NCI-H345 treated with DMSO at 0.1 percent for 48 hours (cell line): ENCODE measurements at regions not wholly inside any gene's neighbourhood (a gene's known extent, or its start where the extent isn't known, plus 50 kb on each side); places are given as distances from the start of the nearest gene placed in this dataset.

Experiments used
- DNase-seq: peaks from one replicate; lab custom pipeline; 2025; ENCODE audit not compliant: unreplicated experiment; lab: John Stamatoyannopoulos, UW

DNA sequence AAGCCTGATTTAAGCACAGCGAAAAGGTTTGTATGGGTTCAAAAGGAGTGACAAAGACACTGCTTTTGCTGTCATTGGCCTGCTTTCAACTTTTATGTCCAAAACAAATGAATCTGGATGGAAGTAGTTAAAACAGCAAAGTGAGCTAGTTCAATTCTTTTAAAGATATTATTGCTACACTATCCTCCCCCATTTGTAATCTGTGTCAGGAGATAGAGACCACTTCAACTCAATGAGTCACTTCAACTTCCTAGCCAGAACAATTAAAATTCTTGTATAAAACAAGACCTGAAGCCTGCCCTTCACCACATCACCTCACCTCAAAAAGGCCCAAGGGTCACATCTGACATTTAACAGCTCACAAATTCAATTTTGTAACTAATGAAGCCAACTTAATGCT is 364.1 kb upstream of the LYPLAL1 start:
- DNase-seq = no peak

DNA sequence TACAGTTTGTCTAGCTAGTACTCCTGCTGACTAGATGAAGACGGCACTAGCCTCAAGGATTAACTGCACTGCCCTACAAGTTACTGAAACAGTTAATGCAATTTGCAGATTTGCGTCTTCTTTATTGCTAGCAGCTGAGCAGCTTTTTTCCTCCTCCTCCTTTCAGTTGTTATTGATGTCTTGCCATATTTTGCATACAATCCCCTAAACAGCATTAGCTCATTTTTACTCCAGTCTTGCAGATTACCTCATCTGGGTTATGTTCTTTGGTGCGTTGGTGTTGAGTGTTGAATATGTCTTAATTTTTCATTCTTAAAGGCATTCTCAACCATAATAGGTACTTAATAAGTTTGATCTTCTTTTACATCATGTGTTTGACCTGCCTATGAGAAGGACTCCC is 363.4 kb upstream of the LYPLAL1 start:
- no peak for DNase-seq

DNA sequence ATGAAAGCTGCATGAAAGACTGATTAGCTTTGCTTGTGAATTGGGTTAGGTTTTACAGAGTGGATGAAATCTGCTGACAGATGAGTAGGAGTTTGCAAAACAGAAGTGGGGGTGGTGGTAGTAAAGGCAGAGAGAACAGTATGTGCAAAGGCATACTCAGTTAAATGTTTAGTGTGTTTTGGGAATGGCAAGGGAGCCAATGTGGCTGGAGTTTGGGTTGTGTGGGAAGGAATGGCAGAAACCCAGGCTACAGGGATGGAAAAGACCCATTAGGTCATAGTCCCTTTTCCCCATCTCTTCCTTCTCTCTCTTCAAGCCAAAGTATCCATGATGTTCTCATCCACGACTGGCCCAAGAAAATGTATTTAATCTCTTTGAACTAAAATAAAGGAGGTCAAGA is 362.2 kb upstream of the LYPLAL1 start:
- no peak for DNase-seq

DNA sequence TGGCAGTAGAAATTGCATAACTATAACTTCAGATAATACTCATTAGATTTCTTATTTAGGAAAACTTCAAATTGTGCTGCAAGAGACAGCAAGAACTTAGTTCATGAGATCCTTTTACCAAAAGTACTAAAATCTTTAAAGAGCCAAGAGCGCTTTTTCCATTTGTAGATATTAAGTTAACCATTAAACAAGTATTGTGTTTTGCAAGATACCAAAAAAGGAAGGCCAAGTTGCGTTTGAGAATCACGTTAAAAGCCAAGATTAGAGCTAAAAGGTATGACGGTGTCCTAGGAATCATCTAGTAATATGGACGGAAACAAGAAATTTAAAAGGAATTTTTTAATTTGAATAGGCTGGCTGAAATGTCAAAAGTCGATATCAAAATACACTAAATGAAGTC is 361.3 kb upstream of the LYPLAL1 start:
- DNase-seq = no peak

DNA sequence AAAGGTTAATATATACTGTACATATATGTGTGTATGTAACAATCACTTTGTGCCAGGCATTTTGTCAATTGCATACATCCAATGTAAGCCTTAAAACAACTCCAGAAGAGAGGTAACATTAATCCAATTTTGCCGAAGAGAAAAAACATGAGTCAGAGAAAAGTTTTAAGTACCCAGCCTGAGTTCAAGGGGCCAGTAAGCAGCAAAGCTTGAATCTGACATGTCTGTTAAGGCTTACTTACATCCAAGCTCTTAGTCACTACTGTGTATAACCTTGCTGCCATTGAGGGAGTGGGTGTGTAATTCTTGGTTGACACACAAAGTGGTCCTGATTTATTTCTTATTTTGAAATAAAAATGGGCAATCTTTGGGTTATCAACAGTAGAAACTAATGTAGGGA is 360.4 kb upstream of the LYPLAL1 start:
- DNase-seq = no peak

DNA sequence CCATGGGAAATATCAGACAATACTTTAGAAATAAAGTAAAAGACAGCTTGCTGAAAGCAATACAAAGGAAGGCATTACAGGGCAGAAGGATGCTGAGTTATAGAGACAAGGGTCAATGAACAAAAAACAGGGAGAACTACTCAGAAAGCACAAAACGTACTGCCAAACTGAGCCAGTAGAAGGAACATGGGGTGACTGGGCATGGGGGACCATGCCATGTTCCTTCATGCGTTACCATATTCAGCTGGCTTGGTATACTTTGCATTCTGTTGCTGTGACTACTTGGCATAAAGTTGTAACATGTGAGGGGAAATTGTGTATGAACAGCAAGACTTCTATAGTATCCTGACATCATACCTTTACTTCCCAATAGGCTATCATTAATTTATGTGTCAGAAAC is 358.6 kb upstream of the LYPLAL1 start:
- DNase-seq = no peak

DNA sequence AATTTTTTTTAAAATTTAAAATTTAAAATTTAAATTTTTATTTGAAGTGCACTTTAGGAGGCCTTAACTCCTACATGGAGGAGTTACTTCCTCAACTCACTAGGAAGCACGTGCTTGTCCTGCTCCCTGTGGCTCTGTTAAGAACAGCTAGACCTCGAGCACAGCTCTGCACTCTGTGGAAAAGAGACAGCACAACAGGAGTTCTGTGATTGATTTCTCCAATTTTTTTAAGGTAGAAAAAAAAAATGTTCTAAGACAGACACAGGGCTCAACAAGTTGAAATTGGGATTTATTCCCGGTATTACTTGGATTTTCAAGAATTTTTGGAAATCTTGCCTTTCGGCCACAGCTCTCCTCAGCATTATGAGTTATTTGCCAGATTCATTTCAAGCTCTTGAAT is 356.6 kb upstream of the LYPLAL1 start:
- DNase-seq = no peak

DNA sequence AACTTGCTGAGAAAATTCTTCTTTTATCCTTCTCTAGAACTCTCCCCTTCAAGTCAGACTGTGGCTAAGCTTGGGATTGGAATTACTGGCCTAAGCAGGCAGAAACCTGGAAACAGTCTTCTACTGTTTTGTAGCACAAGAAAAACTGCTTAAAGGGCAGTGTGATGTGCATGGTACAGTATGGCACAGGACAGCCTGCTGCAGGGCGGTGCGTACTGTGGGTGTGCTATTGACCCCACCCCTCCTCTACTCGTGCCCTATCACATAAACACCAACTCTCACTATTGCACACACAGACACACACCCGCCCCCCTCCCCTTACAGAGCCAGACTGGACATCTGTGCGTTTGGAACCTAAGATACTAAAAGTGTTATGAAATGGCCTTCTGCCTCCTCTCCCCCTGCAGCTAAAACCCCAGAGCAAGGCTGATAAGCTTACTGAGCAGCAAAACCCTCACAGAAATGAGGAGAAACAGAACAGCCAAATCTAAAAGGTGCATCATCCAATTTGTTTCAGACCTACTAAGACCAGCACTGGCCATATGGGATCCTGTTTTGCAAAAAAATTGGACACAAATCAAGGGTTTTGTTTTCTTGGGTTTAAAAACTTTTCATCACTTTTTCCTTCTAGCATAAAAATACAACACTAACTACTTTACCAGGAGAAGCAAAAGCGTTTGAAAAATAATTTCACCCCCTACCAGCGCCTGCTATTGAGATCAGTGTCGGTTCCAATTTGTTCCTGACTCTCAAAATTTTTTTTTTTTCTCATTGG is 355.8 kb upstream of the LYPLAL1 start:
- no peak for DNase-seq

DNA sequence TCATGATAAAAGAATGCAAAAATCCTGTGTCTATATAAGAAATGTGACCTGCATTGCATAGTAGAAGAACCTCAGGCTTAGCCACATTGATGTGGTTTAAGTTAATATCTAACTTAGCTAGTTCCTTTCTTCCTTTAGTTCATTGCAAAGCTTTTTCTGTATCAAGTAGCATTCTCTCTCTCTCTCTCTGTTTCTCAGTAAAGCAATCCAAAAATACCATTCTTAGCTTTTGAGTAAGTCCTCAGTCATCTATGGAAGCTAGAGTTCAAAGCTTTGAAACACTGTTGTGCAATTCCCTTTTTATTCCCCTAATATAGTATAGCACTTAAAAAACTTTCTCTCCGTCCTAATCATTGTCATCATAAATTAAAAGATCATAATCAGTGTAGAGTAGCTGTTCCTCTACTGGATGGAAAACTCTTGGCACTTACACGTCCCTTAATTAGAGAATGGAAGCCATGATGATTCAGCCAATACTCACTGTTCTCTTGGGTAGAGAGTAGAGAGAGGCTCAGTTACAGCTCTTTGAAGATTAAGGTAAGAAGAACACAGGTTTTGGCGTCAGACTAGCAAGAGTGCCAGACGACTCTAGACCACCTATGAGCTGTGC is 350.3 kb upstream of the LYPLAL1 start:
- no peak for DNase-seq

DNA sequence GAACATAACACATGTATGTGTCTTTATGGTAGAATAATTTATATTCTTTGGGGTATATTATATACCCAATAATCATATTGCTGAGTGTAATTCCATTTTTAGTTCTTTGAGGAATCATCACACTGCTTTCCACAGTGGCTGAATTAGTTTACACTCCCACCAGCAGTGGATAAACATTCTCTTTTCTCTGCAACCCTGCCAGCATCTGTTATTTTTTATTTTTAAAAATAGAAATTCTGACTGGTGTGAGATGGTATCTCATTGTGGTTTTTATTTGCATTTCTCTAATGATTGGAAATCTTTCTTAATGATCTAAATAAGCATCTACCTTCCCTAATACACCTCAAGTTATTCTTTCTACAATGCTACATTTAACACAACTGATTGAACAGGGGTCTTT is 346.2 kb upstream of the LYPLAL1 start:
- no peak for DNase-seq

DNA sequence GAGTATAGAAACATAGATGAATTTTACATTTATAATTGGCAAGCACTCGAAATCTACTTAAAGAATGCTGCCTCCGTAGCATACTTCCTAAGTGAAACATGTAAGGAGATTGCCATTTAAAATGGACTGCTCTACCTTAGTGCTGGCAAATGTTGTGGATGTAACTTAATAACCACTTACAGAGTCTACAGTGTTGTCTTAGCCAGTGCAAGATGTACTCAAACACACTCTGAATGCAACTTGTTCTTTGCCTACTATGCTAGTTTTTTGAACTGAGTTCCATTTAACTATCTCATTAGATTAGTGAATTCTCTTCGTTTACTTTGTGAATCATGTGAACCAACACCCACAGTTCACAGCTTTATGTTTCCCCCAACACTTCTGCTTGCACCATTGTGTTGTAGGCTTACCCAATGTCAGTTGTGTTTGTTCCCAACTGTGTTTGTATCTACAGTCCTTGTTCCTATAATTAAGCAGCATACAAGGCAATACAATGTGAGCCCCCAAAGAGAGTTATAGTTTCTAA is 345.5 kb upstream of the LYPLAL1 start:
- DNase-seq = no peak

DNA sequence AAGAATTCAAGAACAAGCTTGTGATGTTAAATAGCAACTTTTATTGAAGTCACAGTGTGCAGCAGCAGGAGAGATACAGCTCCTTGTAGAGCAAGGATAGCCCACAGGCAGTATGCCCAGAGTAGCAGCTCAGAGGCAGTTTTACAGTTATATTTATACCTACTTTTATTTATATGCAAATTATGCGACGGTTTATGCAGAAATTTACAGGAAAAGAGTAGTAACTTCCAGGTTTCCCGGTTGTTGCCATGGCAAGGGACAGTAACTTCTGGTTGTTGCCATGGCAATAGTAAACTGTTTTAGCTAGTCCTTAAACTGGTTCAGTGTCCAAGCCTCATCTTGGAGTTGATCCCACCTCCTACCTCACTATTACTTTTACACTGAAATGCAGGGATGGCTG is 344.6 kb upstream of the LYPLAL1 start:
- no peak for DNase-seq

DNA sequence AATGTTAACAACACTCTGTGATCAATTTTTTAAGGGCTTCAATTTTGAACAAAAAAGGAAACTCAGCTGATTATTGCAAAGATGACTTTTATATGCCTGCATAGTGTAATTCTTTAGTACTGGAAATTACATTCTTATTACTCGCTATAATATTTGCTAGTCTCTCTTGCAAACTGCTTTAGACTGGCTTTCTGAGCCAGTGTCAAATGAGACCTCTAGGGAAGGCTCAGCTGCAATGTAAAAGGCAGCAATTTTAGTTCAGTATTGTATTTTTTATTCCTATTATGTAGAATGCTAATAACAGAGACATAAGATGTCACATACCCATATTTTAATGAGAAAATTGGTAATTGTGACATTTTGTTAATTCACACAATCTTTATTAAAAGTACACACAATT is 338.1 kb upstream of the LYPLAL1 start:
- DNase-seq = no peak

DNA sequence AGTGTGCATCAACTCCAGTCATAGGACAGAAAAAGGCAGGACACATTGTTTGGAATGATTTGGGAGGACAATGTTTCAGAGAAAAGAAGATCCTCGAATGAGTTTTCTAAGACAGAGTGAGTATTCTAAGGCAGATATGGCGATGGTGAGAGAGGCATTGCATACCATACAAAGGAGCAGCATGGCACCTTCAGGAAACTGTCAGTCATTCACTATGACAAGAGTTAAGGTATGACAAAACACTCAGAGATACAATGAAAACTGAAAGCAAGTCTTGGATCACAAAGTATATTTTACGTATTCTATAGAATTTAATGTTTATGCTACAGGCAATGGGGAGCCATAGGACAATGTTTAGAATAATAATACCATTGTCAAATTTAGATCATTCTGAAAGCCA is 337.4 kb upstream of the LYPLAL1 start:
- DNase-seq = no peak

DNA sequence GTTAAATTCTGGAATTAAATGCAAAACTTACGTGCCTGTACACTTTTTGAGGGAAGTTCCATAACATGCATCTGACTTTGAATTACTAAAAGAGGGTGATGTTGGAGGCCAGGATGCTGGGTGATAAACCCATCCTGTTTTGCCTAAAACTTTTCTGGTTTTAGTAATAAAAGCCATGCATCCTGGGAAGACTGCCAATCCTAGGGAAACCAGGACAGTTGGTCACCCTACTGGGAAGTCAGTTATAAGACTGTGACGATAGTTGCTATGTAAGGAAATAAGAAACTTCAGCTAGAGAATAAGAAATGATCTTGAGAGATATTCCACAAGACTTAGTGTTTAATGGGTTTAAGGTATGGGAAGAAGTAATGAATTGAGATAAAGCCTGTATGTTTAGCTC is 336.6 kb upstream of the LYPLAL1 start:
- DNase-seq = no peak

DNA sequence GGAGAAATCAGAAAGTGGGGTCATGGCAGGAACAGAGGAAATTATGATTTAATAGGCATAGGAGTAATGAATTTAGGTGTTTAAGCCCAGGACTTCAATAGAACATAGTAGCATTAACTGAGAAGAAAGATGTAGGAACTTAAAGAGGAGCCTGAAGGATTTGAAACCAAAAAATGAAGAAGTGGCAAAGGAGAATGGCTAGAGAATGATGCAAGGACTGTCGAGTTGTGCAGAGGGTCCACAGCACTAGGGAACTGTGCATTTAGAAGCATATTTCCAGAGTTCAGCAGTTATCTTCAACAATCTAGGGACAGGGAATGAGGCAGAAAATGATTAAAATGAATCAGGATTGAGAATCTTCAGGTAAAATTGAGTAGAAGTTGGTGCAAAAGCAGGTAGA is 328.1 kb upstream of the LYPLAL1 start:
- no peak for DNase-seq

DNA sequence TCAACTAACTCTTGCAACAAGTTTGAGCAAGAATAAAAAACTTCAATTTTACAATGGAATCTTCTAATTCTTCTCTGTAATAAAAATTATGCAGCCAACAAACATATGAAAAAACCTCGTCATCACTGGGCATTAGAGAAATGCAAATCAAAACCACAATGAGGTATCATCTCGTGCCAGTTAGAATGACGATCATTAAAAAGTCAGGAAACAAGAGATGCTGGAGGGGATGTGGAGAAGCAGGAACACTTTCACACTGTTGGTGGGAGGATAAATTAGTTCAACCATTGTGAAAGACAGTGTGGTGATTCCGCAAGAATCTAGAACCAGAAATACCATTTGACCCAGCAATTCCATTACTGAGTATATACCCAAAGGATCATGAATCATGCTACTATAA is 327.5 kb upstream of the LYPLAL1 start:
- no peak for DNase-seq

DNA sequence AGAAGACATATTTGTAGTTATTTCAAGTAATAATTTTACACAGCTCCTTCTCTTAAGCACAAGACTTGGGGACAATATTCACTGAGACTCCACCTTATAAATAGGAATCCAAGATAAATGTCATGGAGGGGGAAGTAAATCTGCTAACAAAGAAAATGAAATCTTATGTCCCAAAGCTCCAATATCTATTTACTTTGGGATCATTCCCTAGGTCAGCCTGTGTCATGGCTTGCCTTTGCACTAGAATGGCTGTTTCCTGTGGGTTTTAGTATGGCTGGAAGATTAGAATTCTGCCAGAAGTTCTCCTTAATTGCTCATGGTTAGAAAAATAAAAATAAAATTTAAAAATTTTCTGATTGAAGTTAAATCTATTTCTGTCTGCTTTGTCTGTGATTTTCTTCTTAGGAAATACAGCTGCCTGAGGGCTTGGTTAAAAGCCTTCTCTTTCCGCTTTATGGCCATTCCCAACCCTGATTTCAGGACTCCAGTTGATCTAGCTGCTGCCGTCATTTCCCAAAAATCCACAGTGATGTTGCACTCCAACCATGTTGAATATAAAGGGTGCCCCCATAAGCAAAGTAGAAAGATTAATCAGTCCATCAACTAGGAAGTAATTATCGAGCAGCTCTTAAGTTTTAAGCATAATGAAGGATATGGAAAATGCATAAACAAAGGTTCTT is 326.4 kb upstream of the LYPLAL1 start:
- DNase-seq = no peak

DNA sequence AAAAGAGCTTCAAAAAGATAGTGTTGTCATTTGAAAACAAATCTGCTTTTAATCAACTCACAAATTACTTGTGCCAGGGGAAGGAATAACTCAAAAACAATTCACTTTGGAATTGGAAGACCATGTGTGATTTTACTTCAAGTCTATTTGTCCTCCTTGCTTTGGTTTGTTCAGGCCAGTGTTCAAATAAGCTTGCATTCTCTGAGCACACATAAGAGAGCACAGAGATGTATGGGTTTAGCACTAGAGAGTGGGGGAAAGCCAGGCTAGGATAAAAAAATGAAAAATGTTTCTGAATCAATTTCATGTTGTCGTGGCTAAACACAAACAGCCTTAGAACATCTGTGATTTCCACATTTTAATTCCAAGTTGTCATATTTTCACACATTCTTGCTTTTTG is 325.7 kb upstream of the LYPLAL1 start:
- DNase-seq = no peak

DNA sequence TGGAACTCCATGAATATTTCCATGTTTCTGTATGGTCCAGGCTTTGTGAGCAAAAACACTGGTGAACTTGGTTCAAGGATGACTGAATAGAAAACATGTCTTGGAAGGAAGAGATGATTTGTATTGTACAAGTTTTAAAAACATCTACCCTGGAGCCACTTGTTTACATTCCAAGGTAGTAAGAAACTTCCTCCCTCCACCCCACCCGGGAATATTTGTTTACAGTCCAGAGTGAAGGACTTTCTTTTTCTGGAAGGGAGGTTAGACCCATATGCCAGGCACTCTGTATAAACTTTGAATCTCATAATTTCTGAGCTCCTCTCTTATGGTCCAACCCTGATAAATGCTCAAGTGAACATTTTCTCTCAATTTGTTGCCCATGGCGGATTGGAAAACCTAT is 323.3 kb upstream of the LYPLAL1 start:
- no peak for DNase-seq

DNA sequence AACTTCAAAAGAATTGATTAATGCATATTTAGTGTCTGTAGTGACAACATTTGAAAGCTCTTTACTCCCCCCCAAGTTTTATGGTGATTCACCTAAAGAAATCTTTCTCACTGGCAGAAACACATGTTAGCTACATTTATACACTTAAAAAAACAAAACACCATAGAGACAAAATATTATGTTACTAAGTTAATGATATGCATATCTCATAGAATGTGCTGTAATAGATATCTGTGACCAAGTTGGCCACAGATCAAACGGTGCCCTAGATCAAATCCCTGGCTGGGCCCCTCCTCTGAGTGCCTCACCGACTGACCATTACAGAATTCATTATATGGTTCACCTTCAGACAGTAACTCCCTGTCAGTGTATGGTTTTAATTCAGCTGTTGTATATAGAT is 322.1 kb upstream of the LYPLAL1 start:
- DNase-seq = no peak

DNA sequence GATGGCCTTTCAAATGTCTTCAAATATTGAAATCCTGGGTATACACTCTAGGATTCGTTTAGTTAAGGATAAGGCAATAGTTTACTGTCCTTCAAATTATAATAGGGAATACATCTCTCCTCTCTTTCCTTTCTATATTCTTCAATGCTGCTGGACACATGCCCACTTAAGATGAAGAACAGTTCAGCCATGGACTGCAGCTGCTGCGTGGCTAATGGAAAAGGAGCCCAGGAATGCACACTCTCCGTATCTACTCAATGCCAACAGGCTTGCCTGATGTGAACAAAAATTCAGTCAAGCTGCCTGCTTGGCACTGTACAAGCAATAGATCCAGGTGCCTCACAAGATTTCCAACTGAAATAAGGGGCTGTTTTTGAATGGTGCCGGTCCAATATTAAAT is 321.2 kb upstream of the LYPLAL1 start:
- DNase-seq = no peak
